SK-N-SH (cell line): ENCODE measurements at regions not wholly inside any gene's neighbourhood (a gene's known extent, or its start where the extent isn't known, plus 50 kb on each side); places are given as distances from the start of the nearest gene placed in this dataset.

ENCODE experiments used
- CHD2 ChIP-seq: fragments of 150-350 bp; IDR thresholded peaks from 2 replicates; pipeline ENCODE4 v1.6.1; 2018; ENCODE audit warnings: low read length; ENCODE audit not compliant: partially characterized antibody
- CTCF ChIP-seq: fragments of 200-600 bp; sonication (generic); IDR thresholded peaks from 2 replicates; pipeline ENCODE4 v1.6.1; 2017; ENCODE audit warnings: antibody characterized with exemption, mild to moderate bottlenecking, moderate library complexity
- EZH2phosphoT487 ChIP-seq: fragments of 200-600 bp; sonication (generic); IDR thresholded peaks from 2 replicates; pipeline ENCODE4 v1.6.1; 2017; ENCODE audit warnings: low read depth, mixed run types, mild to moderate bottlenecking, antibody characterized with exemption, moderate library complexity, borderline replicate concordance
- FOXJ3 ChIP-seq: sonication (generic); formaldehyde crosslinking; IDR thresholded peaks from 2 replicates; pipeline ENCODE4 v1.5.1; 2020; ENCODE audit warnings: mild to moderate bottlenecking, missing genetic modification reagents
- NFIC ChIP-seq: IDR thresholded peaks from 2 replicates; pipeline ENCODE4 v1.4.0; 2012; ENCODE audit warnings: borderline replicate concordance
- POLR2AphosphoS5 ChIP-seq: IDR thresholded peaks from 2 replicates; pipeline ENCODE4 v1.6.1; 2012; ENCODE audit warnings: low read depth, low read length
- TF ChIP-seq, protein P1 (sequence below): fragments of 150-350 bp; IDR thresholded peaks from 2 replicates; pipeline ENCODE4 v1.6.1; 2016; ENCODE audit warnings: mild to moderate bottlenecking, low read depth, low read length

GRCh38 chr1:184158896-184159681 is 107.6 kb downstream of the TSEN15 start:
- TF ChIP-seq EZH2phosphoT487: no peak
- no peak for TF ChIP-seq POLR2AphosphoS5
- TF ChIP-seq CTCF: no peak
- TF ChIP-seq, protein P1, sequence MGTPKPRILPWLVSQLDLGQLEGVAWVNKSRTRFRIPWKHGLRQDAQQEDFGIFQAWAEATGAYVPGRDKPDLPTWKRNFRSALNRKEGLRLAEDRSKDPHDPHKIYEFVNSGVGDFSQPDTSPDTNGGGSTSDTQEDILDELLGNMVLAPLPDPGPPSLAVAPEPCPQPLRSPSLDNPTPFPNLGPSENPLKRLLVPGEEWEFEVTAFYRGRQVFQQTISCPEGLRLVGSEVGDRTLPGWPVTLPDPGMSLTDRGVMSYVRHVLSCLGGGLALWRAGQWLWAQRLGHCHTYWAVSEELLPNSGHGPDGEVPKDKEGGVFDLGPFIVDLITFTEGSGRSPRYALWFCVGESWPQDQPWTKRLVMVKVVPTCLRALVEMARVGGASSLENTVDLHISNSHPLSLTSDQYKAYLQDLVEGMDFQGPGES: no peak
- TF ChIP-seq CHD2: no peak
- no peak for TF ChIP-seq FOXJ3
- TF ChIP-seq NFIC: no peak
